ENCODE measurements at regions not wholly inside any gene's neighbourhood (a gene's known extent, or its start where the extent isn't known, plus 50 kb on each side); places are given as distances from the start of the nearest gene placed in this dataset.

- no peak for TF ChIP-seq MAX (IDR thresholded peaks at IDR 0.05; ENCODE audit: low read depth, low read length)
- TF ChIP-seq CTCF (IDR thresholded peaks at IDR 0.05; ENCODE audit: low read depth, low read length): no peak
Observed at GRCh38 chr9:89247431-89248353, 63.3 kb upstream of the CKS2 start.

Data from NB4 (cell line).